VCaP (cell line): ENCODE measurements at regions not wholly inside any gene's neighbourhood (a gene's known extent, or its start where the extent isn't known, plus 50 kb on each side); places are given as distances from the start of the nearest gene placed in this dataset.

Source experiments
- H3K27ac ChIP-seq: fragments of 450-650 bp; 2 replicates; pipeline ENCODE4 v1.5.1; 2017
- TF ChIP-seq, protein P1 (sequence below): fragments of 450-650 bp; conservative IDR thresholded peaks from 2 replicates; pipeline ENCODE4 v1.5.1; 2017; ENCODE audit warnings: mild to moderate bottlenecking, moderate library complexity

GRCh38 chr17:70525961-70526360 lies 356.6 kb downstream of the KCNJ2 start:
- TF ChIP-seq, protein P1, sequence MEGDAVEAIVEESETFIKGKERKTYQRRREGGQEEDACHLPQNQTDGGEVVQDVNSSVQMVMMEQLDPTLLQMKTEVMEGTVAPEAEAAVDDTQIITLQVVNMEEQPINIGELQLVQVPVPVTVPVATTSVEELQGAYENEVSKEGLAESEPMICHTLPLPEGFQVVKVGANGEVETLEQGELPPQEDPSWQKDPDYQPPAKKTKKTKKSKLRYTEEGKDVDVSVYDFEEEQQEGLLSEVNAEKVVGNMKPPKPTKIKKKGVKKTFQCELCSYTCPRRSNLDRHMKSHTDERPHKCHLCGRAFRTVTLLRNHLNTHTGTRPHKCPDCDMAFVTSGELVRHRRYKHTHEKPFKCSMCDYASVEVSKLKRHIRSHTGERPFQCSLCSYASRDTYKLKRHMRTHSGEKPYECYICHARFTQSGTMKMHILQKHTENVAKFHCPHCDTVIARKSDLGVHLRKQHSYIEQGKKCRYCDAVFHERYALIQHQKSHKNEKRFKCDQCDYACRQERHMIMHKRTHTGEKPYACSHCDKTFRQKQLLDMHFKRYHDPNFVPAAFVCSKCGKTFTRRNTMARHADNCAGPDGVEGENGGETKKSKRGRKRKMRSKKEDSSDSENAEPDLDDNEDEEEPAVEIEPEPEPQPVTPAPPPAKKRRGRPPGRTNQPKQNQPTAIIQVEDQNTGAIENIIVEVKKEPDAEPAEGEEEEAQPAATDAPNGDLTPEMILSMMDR: no peak
- no peak overlapping the region for H3K27ac ChIP-seq

DNA sequence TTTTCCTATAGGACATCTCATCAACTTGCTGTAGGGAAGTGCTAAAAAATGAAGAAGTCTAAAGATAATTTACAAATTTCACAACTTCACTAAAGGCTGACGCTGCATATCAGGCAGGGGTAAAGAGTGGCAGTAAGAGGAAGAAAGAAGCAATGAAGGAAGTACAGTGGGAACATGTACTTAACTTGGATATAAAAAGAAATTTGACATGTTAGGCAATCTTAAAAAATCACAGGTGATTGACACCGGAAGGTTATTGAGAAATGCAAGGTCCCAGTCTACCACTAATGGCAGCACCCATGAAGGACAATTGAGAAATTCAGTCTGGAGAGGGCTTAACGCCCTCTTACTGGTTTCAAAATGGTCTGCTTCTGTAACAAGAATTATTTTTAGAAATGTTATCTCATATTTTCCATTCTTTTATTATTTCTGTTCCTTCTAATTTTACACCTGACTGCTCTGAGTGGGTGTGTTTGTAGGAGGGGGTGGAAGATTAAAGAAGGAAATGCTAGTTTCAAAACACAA lies 358.1 kb downstream of the KCNJ2 start:
- TF ChIP-seq, protein P1: no peak
- H3K27ac ChIP-seq: no peak overlapping the region

DNA sequence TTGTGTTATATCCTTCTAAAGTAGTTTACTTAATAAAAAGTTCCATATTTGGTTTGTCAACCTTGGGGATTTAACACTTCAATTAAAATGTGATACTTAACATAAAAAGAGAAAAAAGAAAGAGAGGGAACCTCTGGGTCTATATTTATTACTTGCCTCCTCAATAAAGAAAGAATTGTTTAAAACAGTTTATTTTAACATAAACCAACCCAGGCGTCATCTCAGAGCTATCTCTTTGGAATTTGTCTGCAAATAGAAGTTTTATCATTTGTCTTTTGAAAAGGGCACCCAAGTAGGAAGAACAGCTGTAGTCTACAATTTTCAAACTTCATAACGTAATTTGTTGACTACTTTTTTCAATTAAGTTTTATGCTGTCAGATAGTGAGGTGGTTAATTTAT lies 364.1 kb downstream of the KCNJ2 start:
- TF ChIP-seq, protein P1: no peak
- no peak overlapping the region for H3K27ac ChIP-seq

DNA sequence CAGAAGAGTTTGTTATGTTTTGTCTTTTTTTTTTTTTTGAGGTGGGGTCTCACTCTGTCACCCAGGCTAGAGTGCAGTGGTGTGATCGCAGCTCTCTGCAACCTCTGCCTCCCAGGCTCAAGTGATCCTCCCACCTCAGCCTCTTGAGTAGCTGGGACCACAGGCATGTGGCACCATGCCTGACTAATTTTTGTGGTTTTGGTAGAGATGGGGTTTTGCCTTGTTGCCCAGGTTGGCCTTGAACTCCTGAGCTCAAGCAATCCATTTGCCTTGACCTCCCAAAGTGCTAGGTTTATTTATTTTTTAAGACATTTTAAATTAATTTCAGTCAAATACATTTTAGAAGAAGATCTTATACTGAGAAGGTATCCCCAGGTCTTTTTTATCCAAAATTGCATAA lies 366.7 kb downstream of the KCNJ2 start:
- H3K27ac ChIP-seq: no peak overlapping the region
- TF ChIP-seq, protein P1: no peak

GRCh38 chr17:70539132-70539924 lies 370.0 kb downstream of the KCNJ2 start:
- TF ChIP-seq, protein P1: no peak
- no peak overlapping the region for H3K27ac ChIP-seq

- TF ChIP-seq, protein P1: no peak
These were observed 373.5 kb downstream of the KCNJ2 start for GRCh38 chr17:70542876-70543275.

GRCh38 chr17:70544317-70544716 lies 375.0 kb downstream of the KCNJ2 start:
- TF ChIP-seq, protein P1: no peak
- no peak overlapping the region for H3K27ac ChIP-seq

More at GRCh38 chr17:70542876-70543275, 373.5 kb downstream of the KCNJ2 start:
- H3K27ac ChIP-seq: no peak overlapping the region
